ENCODE measurements at regions not wholly inside any gene's neighbourhood (a gene's known extent, or its start where the extent isn't known, plus 50 kb on each side); places are given as distances from the start of the nearest gene placed in this dataset.
"Not testable (repeated sequence)": the region's sequence is repeated elsewhere in the genome, so short reads cannot be mapped to it uniquely, and the experiment has no call there.

DNA sequence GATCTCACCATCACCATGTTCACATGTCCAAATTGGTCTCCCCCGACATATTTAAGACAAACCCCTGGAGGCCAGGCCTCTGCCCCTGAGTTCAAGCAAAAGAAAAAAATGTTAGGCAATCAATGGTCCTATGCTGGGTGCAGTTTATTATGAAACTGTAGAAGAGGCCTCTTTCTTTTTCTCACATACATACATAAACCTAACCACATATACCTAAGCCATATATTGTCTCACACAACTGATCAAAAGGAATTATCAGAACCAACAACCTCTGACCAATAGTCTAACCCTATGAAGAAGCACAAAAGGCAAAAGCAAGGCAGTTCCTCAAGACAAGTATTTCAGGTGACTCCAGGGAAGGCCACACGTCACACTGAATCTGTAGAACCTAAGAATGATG lies 49.9 kb downstream of the ILRUN start:
- Histone ChIP-seq H3K9me3 (no peaks in the 10 kb centered on the region), H3K4me3 (no peak overlapping the region), H3K36me3 (peaks cover 33% of the 10 kb centered on the region), H3K4me1 (peaks cover 12% of the 10 kb centered on the region), H3K27ac (no peak overlapping the region), H3K27me3 (ENCODE audit: low read depth) (no peaks in the 10 kb centered on the region)
- DNase-seq (no peak), ATAC-seq (no peak)
- intact Hi-C loops (cut with DNase I) = no loop called here
- TF ChIP-seq, protein P1, sequence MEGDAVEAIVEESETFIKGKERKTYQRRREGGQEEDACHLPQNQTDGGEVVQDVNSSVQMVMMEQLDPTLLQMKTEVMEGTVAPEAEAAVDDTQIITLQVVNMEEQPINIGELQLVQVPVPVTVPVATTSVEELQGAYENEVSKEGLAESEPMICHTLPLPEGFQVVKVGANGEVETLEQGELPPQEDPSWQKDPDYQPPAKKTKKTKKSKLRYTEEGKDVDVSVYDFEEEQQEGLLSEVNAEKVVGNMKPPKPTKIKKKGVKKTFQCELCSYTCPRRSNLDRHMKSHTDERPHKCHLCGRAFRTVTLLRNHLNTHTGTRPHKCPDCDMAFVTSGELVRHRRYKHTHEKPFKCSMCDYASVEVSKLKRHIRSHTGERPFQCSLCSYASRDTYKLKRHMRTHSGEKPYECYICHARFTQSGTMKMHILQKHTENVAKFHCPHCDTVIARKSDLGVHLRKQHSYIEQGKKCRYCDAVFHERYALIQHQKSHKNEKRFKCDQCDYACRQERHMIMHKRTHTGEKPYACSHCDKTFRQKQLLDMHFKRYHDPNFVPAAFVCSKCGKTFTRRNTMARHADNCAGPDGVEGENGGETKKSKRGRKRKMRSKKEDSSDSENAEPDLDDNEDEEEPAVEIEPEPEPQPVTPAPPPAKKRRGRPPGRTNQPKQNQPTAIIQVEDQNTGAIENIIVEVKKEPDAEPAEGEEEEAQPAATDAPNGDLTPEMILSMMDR (IDR thresholded peaks at IDR 0.05) = no peak

DNA sequence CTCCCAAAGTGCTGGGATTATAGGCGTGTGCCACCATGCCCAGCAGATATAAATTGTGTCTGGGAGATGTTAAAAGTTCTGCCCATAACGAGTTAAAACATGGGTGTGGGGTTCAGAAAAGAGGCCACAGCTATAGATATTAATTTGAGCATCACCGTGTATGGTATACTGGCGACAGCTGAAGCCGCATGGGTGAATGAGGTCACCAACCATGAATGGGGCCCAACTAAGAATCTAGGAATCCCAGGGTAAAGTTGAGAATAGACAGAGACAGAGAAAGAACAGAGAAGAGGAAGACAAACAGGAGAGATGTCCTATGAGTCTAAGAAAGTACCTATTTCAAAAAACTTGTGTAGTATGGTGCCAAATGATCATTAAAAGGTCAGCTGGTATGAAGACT lies 50.9 kb downstream of the ILRUN start:
- H3K9me3 ChIP-seq = no peaks in the 10 kb centered on the region
- peaks cover 5% of the 10 kb centered on the region for H3K4me1 ChIP-seq
- intact Hi-C loops (cut with DNase I) = no loop called here
- H3K27me3 ChIP-seq (ENCODE audit: low read depth) = no peaks in the 10 kb centered on the region
- H3K27ac ChIP-seq = no peak overlapping the region
- TF ChIP-seq, protein P1 (IDR thresholded peaks at IDR 0.05) = no peak
- H3K4me3 ChIP-seq = no peak overlapping the region
- DNase-seq (no peak), ATAC-seq (no peak)
- peaks cover 33% of the 10 kb centered on the region for H3K36me3 ChIP-seq

DNA sequence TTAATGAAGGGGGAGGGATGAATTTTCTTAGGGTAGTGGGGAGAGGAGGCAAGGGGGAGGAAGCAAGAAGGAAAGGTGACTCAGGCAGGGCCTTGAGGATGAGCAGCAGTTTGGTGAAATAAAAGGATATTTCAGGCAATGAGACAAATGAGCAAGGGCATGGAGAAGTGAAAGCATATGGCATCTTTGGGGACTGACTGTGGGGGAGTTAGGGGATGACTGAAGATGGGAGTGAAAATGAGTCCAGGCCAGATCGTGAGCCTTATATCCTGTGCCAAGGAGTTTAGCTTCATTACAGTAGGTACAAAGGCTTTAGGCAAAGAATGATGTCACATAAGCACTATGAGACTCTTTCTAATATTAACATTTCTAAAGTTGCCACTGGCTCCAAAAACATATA lies 51.9 kb downstream of the ILRUN start:
- H3K27me3 ChIP-seq (ENCODE audit: low read depth) = no peaks in the 10 kb centered on the region
- intact Hi-C loops (cut with DNase I) = no loop called here
- no peak overlapping the region for H3K4me3 ChIP-seq
- H3K4me1 ChIP-seq = peaks cover 5% of the 10 kb centered on the region
- DNase-seq (no peak), ATAC-seq (no peak)
- H3K27ac ChIP-seq = no peak overlapping the region
- TF ChIP-seq, protein P1 (IDR thresholded peaks at IDR 0.05) = no peak
- H3K36me3 ChIP-seq = peaks cover 33% of the 10 kb centered on the region
- no peaks in the 10 kb centered on the region for H3K9me3 ChIP-seq

DNA sequence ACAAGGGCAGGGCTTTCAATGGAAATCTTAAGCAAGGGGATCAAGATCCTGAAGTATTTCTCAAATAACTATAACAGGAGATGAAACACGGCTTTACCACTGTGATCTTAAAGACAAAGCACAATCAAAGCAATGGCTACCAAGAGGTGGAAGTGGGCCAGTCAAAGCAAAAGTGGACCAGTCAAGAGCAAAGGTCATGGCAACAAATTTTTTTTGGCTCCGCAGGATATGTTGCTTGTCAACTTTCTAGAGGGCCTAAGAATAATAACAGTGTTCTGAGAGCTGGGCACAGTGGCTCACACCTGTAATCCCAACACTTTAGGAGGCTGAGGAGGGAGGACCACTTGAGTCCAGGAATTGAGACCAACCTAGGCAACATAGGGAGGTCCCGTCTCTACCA lies 54.1 kb downstream of the ILRUN start:
- ATAC-seq = no peak
- TF ChIP-seq, protein P1 (IDR thresholded peaks at IDR 0.05) = no peak
- Histone ChIP-seq H3K4me3 (no peak overlapping the region), H3K27me3 (ENCODE audit: low read depth) (no peaks in the 10 kb centered on the region), H3K27ac (no peak overlapping the region), H3K9me3 (no peaks in the 10 kb centered on the region), H3K4me1 (no peaks in the 10 kb centered on the region), H3K36me3 (peaks cover 38% of the 10 kb centered on the region)
- no peak for DNase-seq
- intact Hi-C loops (cut with DNase I) = no loop called here

DNA sequence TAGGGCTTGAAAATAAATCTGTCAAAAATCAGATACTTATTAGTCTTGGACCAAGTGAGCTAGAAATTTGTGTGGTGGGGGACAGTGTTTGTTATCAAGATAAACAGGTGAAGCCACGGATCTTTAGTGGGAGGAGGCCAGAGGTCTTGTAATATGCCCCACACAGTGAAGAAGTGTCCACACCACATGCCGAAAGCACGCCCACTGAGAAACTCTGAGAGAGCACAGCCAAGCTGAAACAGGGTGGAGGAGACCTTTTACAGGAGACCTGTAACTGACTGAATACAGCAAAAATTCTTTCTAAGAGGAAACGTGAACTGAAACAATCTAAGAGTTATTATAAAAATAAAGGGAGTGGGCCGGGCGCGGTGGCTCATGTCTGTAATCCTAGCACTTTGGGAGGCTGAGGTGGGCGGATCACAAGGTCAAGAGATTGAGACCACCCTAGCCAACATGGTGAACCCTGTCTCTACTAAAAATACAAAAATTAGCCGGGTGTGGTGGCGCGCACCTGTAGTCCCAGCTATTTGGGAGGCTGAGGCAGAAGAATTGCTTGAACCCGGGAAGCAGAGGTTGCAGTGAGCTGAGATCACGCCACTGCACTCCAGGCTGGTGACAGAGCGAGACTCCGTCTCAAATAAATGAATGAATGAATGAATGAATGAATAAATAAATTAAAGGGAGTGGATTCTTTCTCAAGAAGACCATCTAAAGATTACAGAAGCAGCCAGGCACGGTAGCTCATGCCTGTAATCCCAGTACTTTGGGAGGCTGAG lies 56.3 kb downstream of the ILRUN start:
- H3K4me1 ChIP-seq; ATAC-seq; H3K27me3 ChIP-seq (ENCODE audit: low read depth); H3K9me3 ChIP-seq; H3K27ac ChIP-seq; DNase-seq; H3K4me3 ChIP-seq; intact Hi-C loops (cut with DNase I): not testable (repeated sequence)
- peaks cover 26% of the 10 kb centered on the region for H3K36me3 ChIP-seq

DNA sequence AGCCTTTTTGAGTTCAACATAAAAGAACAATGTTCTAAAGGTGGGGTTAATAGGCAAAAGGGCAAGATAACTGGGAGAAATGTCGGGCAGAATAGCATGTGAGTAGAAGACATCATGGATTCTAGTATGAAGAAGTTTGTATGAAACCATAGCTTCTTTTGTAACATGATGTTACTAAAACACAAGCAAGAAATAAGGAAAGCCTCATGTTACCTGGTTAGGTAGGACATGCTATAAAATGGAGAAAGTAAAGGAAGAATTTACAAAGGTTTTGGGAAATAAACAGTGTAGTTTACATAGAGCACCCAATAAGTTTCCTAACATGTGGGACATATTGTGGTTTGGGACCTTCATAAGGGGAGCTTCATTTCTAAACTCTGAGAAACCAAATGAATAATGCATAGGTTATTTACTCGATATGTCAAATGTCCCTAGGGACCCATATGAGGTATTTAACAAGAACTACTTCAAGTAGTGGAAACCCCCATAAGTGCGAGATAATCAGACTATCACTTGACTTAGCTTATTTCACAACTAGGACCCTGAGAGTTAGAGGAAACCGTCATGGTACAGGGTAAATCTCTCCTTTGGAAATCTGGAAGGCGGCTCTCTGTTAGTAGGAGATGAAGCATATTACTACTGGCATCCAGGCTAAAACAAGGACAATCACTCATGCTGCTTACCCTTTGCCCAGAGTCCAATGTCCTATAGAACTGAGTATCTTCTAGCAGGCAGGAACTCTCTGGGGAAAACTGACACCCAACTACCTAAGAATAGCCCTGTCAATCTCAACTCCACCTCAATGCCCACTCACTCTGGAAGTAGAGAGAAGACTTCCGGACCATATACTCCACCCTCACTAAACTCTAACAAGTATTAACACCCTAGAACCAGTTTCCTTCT lies 57.5 kb downstream of the ILRUN start:
- intact Hi-C loops (cut with DNase I) = no loop called here
- peaks cover 14% of the 10 kb centered on the region for H3K36me3 ChIP-seq
- ATAC-seq (no peak), DNase-seq (no peak)
- no peak overlapping the region for H3K4me3 ChIP-seq
- TF ChIP-seq, protein P1 (IDR thresholded peaks at IDR 0.05) = no peak
- H3K9me3 ChIP-seq = no peaks in the 10 kb centered on the region
- H3K27me3 ChIP-seq (ENCODE audit: low read depth) = no peaks in the 10 kb centered on the region
- no peaks in the 10 kb centered on the region for H3K4me1 ChIP-seq
- no peak overlapping the region for H3K27ac ChIP-seq
